K562 (cell line): ENCODE measurements at regions not wholly inside any gene's neighbourhood (a gene's known extent, or its start where the extent isn't known, plus 50 kb on each side); places are given as distances from the start of the nearest gene placed in this dataset.

ENCODE experiments used
- BACH1 ChIP-seq: fragments of 200-800 bp; sonication (Bioruptor generic); IDR thresholded peaks from 2 replicates; pipeline ENCODE4 v1.6.1; 2016; ENCODE audit warnings: missing genetic modification characterization, missing compliant biosample characterization
- CBX1 ChIP-seq: sonication (generic); IDR thresholded peaks from 2 replicates; pipeline ENCODE4 v1.6.1; 2016; ENCODE audit warnings: antibody characterized with exemption, low read depth, mild to moderate bottlenecking
- CTCF ChIP-seq, 3 experiments: IDR thresholded peaks in 2 of 3; conservative IDR thresholded peaks in 1 of 3; 2 replicates each; pipeline ENCODE4 v1.5.1; 2011 to 2012; ENCODE audit warnings: low read length in 3 of 3, mild to moderate bottlenecking in 3 of 3, control low read depth in 2 of 3, improper control_type of control experiment in 1 of 3, inconsistent platforms in 1 of 3, low read depth in 1 of 3, mixed read lengths in 1 of 3, moderate library complexity in 1 of 3; ENCODE audit not compliant: insufficient read depth in 2 of 3
- MECOM ChIP-seq: fragments of 250-450 bp; sonication (Bioruptor Pico); IDR thresholded peaks from 2 replicates; pipeline ENCODE4 v1.8.0; 2022; ENCODE audit warnings: inconsistent platforms
- NRF1 ChIP-seq, 2 experiments: fragments of 450-650 bp; IDR thresholded peaks in 1 of 2; conservative IDR thresholded peaks in 1 of 2; 2 replicates each; pipeline ENCODE4 v1.6.1; 2014; ENCODE audit warnings: mild to moderate bottlenecking in 2 of 2
- NUFIP1 ChIP-seq: fragments of 450-650 bp; IDR thresholded peaks from 2 replicates; pipeline ENCODE4 v1.6.1; 2018; ENCODE audit not compliant: partially characterized antibody
- SFPQ ChIP-seq: fragments of 200-400 bp; formaldehyde crosslinking; IDR thresholded peaks from 2 replicates; pipeline ENCODE4 v1.6.1; 2017; ENCODE audit warnings: mild to moderate bottlenecking, low read depth, low read length, moderate library complexity
- ZBTB8A ChIP-seq: fragments of 450-650 bp; IDR thresholded peaks from 2 replicates; pipeline ENCODE4 v1.6.1; 2018; ENCODE audit warnings: mild to moderate bottlenecking, moderate library complexity; ENCODE audit not compliant: partially characterized antibody
- ZNF274 ChIP-seq: IDR thresholded peaks from 2 replicates; pipeline ENCODE4 v1.6.1; 2011; ENCODE audit warnings: low read depth, mild to moderate bottlenecking, low read length, moderate library complexity, borderline replicate concordance

DNA sequence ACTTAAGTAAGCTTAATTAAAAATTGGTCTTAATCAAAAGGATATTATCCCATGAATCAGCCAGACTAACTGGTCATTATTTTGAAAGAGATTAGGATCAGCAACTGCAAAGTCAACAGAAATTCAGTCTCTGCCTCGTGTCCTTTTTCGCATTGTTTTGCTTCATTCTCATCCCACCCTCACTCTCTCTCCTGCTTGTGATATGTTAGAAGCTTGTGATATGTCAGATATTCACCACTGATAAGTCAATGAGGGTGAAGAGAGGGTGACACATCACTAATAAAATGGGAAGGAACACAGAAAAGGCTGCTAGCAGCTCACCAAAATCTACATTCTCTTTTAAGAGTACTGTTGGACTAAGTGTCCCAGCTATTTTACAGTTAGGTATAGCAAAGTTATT, 146.1 kb downstream of the SUCNR1 start:
- TF ChIP-seq ZNF274 (no peak), ZBTB8A (no peak), CTCF (IDR thresholded peaks at IDR 0.05 in 2 of 3, conservative IDR thresholded peaks at IDR 0.05 in 1 of 3; ENCODE audit: insufficient read depth in 2 of 3, low read depth in 1 of 3, low read length in 3 of 3) (no peak), CBX1 (no peak), BACH1 (tag) (no peak), NRF1 (conservative IDR thresholded peaks at IDR 0.05 in 1 of 2, IDR thresholded peaks at IDR 0.05 in 1 of 2) (no peak), MECOM (CRISPR knock-in tag) (no peak), SFPQ (no peak), NUFIP1 (no peak)
